ENCODE measurements at regions not wholly inside any gene's neighbourhood (a gene's known extent, or its start where the extent isn't known, plus 50 kb on each side); places are given as distances from the start of the nearest gene placed in this dataset.

GRCh38 chr1:221911714-221912113 lies 169.8 kb upstream of the DUSP10 start:
- Histone ChIP-seq H3K27me3 (ENCODE audit: insufficient read depth, low read length) (no peaks in the 10 kb centered on the region), H3K36me3 (ENCODE audit: control insufficient read depth in 1 of 2, insufficient read depth in 2 of 2, low read length in 2 of 2) (no peaks in the 10 kb centered on the region), H2AFZ (ENCODE audit: low read depth, low read length, poor library complexity, severe bottlenecking) (no peak overlapping the region), H3K79me2 (ENCODE audit: insufficient read depth, low read length) (no peaks in the 10 kb centered on the region), H3K9me3 (ENCODE audit: control insufficient read depth in 1 of 2, insufficient read depth in 1 of 2, low read depth in 1 of 2, low read length in 2 of 2) (no peaks in the 10 kb centered on the region), H4K20me1 (ENCODE audit: insufficient read depth) (no peaks in the 10 kb centered on the region), H3K4me3 (replicated peaks in 1 of 2; ENCODE audit: low read depth in 1 of 2, low read length in 2 of 2) (no peak overlapping the region), H3K9ac (ENCODE audit: low read length) (no peak overlapping the region), H3K27ac (ENCODE audit: low read depth, low read length) (no peak overlapping the region), H3K4me2 (ENCODE audit: low read length) (no peak overlapping the region), H3K4me1 (ENCODE audit: control insufficient read depth in 1 of 2, insufficient read depth in 2 of 2, low read length in 2 of 2) (no peaks in the 10 kb centered on the region), H3K9me2 (ENCODE audit: insufficient read depth) (no peaks in the 10 kb centered on the region)
- intact Hi-C loops (cut with micrococcal nuclease), result no loop called here
- TF ChIP-seq FOSL1 (IDR thresholded peaks at IDR 0.05; ENCODE audit: low read depth), result no peak
- TF ChIP-seq MAX (IDR thresholded peaks at IDR 0.05), result no peak
- no peak for TF ChIP-seq EGR1 (IDR thresholded peaks at IDR 0.05; ENCODE audit: low read depth)
- no peak for TF ChIP-seq SRF (IDR thresholded peaks at IDR 0.05; ENCODE audit: low read depth)
- no peak for TF ChIP-seq YY1 (IDR thresholded peaks at IDR 0.05; ENCODE audit: extremely low read depth, insufficient replicate concordance, low read depth, low read length)
- no peak for TF ChIP-seq ZFX (IDR thresholded peaks at IDR 0.05)
- no peak for TF ChIP-seq RAD21 (IDR thresholded peaks at IDR 0.05; ENCODE audit: low read depth)
- TF ChIP-seq EZH2phosphoT487 (IDR thresholded peaks at IDR 0.05; ENCODE audit: borderline replicate concordance), result no peak
- TF ChIP-seq ATF3 (IDR thresholded peaks at IDR 0.05), result no peak
- no peak for TF ChIP-seq CEBPB (IDR thresholded peaks at IDR 0.05; ENCODE audit: low read depth)
- TF ChIP-seq SP1 (IDR thresholded peaks at IDR 0.05; ENCODE audit: low read depth), result no peak
- TF ChIP-seq POLR2AphosphoS5 (IDR thresholded peaks at IDR 0.05; ENCODE audit: low read depth, low read length), result no peak
- no peak for DNase-seq (ENCODE audit: low read depth, low spot score)
- ATAC-seq, result no peak
- CTCF ChIA-PET, result no interaction called here
- POLR2A ChIA-PET, result no interaction called here
- BruUV-seq (replicated peaks), result no TSS peak
- RAD21 ChIA-PET (ENCODE audit: low non-redundant PET in 1 of 2, low total read pairs in 2 of 2, uncharacterized antibody in 2 of 2, unreplicated experiment in 2 of 2), result no interaction called here

- ATAC-seq (no peak), DNase-seq (ENCODE audit: low read depth, low spot score) (no peak)
- Histone ChIP-seq H3K9me3 (ENCODE audit: control insufficient read depth in 1 of 2, insufficient read depth in 1 of 2, low read depth in 1 of 2, low read length in 2 of 2) (no peaks in the 10 kb centered on the region), H4K20me1 (ENCODE audit: insufficient read depth) (no peaks in the 10 kb centered on the region), H3K4me1 (ENCODE audit: control insufficient read depth in 1 of 2, insufficient read depth in 2 of 2, low read length in 2 of 2) (no peaks in the 10 kb centered on the region), H3K4me2 (ENCODE audit: low read length) (no peak overlapping the region), H3K27me3 (ENCODE audit: insufficient read depth, low read length) (no peaks in the 10 kb centered on the region), H2AFZ (ENCODE audit: low read depth, low read length, poor library complexity, severe bottlenecking) (no peak overlapping the region), H3K27ac (ENCODE audit: low read depth, low read length) (no peak overlapping the region), H3K9ac (ENCODE audit: low read length) (no peak overlapping the region), H3K36me3 (ENCODE audit: control insufficient read depth in 1 of 2, insufficient read depth in 2 of 2, low read length in 2 of 2) (no peaks in the 10 kb centered on the region), H3K4me3 (replicated peaks in 1 of 2; ENCODE audit: low read depth in 1 of 2, low read length in 2 of 2) (no peak overlapping the region), H3K9me2 (ENCODE audit: insufficient read depth) (no peaks in the 10 kb centered on the region), H3K79me2 (ENCODE audit: insufficient read depth, low read length) (no peaks in the 10 kb centered on the region)
- ChIA-PET CTCF (no interaction called here), RAD21 (ENCODE audit: low non-redundant PET in 1 of 2, low total read pairs in 2 of 2, uncharacterized antibody in 2 of 2, unreplicated experiment in 2 of 2) (no interaction called here), POLR2A (no interaction called here)
- TF ChIP-seq EGR1 (IDR thresholded peaks at IDR 0.05; ENCODE audit: low read depth) (no peak), REST (IDR thresholded peaks at IDR 0.05; ENCODE audit: low read depth) (no peak)
- BruUV-seq (replicated peaks), result no TSS peak
- intact Hi-C loops (cut with micrococcal nuclease), result no loop called here
Measured at GRCh38 chr1:221910222-221910621, 168.3 kb upstream of the DUSP10 start.

Measured in HCT116 (cell line).